Endothelial cell of umbilical vein (primary cell): ENCODE measurements at regions not wholly inside any gene's neighbourhood (a gene's known extent, or its start where the extent isn't known, plus 50 kb on each side); places are given as distances from the start of the nearest gene placed in this dataset.

Source experiments
- BruUV-seq: library from RNA; stranded (reverse); fragments of 400-500 nt; replicated peaks from 2 replicates; lab custom pipeline; 2021; lab: Mats Ljungman, UMichigan
- CTCF ChIA-PET: fragments of 300-600, 350-600 bp; sonication (Branson Sonifier 250); formaldehyde crosslinking; loops from one replicate; lab custom pipeline; 2021; ENCODE audit warnings: antibody characterized with exemption, inconsistent platforms; lab: Charles Lee
- POLR2A ChIA-PET: fragments of 300-600, 350-600 bp; sonication (Branson Sonifier 250); formaldehyde crosslinking; loops from one replicate; lab custom pipeline; 2021; ENCODE audit warnings: antibody characterized with exemption, inconsistent platforms; lab: Charles Lee
- DNase-seq: peaks from one replicate; pipeline ENCODE4 v3.0.0-alpha.2; 2011; ENCODE audit warnings: low read depth, low spot score
- FAIRE-seq: peaks from 2 replicates; lab custom pipeline; 2011; peaks lifted over from hg19 to GRCh38; lab: Jason Lieb, UNC
- H2AFZ ChIP-seq: 2 replicates; pipeline ENCODE4 v1.6.0; 2012; ENCODE audit warnings: low read depth, low read length, control low read depth, inconsistent platforms
- H3K27ac ChIP-seq: 2 replicates; pipeline ENCODE4 v1.5.1; 2011; ENCODE audit warnings: low read depth, mild to moderate bottlenecking, control low read depth, low read length, moderate library complexity; ENCODE audit not compliant: insufficient read depth
- H3K27me3 ChIP-seq, 2 experiments: 2 replicates each; pipeline versions ENCODE4 v1.6.0 to v1.6.1; 2011; ENCODE audit warnings: low read length in 2 of 2, mixed read lengths in 1 of 2; ENCODE audit not compliant: control insufficient read depth in 2 of 2, insufficient read depth in 2 of 2
- H3K36me3 ChIP-seq, 2 experiments: 2 replicates in 1 of 2; 3 replicates in 1 of 2; pipeline ENCODE4 v1.5.1; 2011; ENCODE audit warnings: low read length in 2 of 2, mild to moderate bottlenecking in 1 of 2, moderate library complexity in 1 of 2; ENCODE audit not compliant: control insufficient read depth in 2 of 2, insufficient read depth in 2 of 2; ENCODE audit errors: extremely low read depth in 1 of 2
- H3K4me1 ChIP-seq: 3 replicates; pipeline ENCODE4 v1.5.1; 2011; ENCODE audit warnings: mild to moderate bottlenecking, low read length; ENCODE audit not compliant: control insufficient read depth, insufficient read depth; ENCODE audit errors: extremely low read depth
- H3K4me2 ChIP-seq: 2 replicates; pipeline ENCODE4 v1.6.1; 2011; ENCODE audit warnings: low read length, control low read depth, mixed read lengths; ENCODE audit not compliant: insufficient read depth
- H3K4me3 ChIP-seq, 3 experiments: fragments of 200-600 bp in 1 of 3; sonication (generic), shearing (Covaris generic) in 1 of 3; replicated peaks in 1 of 3; 2 replicates each; pipeline ENCODE4 v1.5.1; 2011 to 2016; ENCODE audit warnings: control low read depth in 3 of 3, low read length in 3 of 3, mild to moderate bottlenecking in 2 of 3, inconsistent platforms in 1 of 3, low read depth in 1 of 3, moderate library complexity in 1 of 3; ENCODE audit not compliant: insufficient read depth in 1 of 3
- H3K79me2 ChIP-seq: 2 replicates; pipeline ENCODE4 v1.6.0; 2012; ENCODE audit warnings: low read length, inconsistent platforms; ENCODE audit not compliant: control insufficient read depth, insufficient read depth
- H3K9ac ChIP-seq: replicated peaks from 2 replicates; pipeline ENCODE3; 2011; ENCODE audit warnings: low read length, control low read depth; ENCODE audit not compliant: insufficient read depth; ENCODE audit errors: extremely low read depth
- H3K9me1 ChIP-seq: replicated peaks from 3 replicates; pipeline ENCODE4 v1.6.0; 2011; ENCODE audit warnings: mild to moderate bottlenecking, low read length; ENCODE audit not compliant: control insufficient read depth, insufficient read depth; ENCODE audit errors: extremely low read depth
- H3K9me3 ChIP-seq: replicated peaks from 2 replicates; pipeline ENCODE4 v1.5.1; 2012; ENCODE audit warnings: low read length, inconsistent platforms; ENCODE audit not compliant: control insufficient read depth, insufficient read depth
- H4K20me1 ChIP-seq: replicated peaks from 2 replicates; pipeline ENCODE3; 2011; ENCODE audit warnings: mild to moderate bottlenecking, low read length; ENCODE audit not compliant: control insufficient read depth, insufficient read depth; ENCODE audit errors: extremely low read depth
- EZH2 ChIP-seq: IDR thresholded peaks from 2 replicates; pipeline ENCODE4 v1.6.1; 2012; ENCODE audit warnings: borderline replicate concordance, low read depth, mild to moderate bottlenecking, moderate library complexity, low read length, inconsistent platforms; ENCODE audit not compliant: severe bottlenecking
- FOS ChIP-seq: IDR thresholded peaks from 2 replicates; pipeline ENCODE4 v1.6.1; 2011; ENCODE audit warnings: mild to moderate bottlenecking, low read length, moderate library complexity, borderline replicate concordance; ENCODE audit not compliant: insufficient read depth
- GATA2 ChIP-seq: IDR thresholded peaks from 2 replicates; pipeline ENCODE4 v1.7.0; 2011; ENCODE audit warnings: low read depth, mild to moderate bottlenecking, moderate library complexity, mixed read lengths, low read length; ENCODE audit not compliant: insufficient read length, insufficient read depth
- JUN ChIP-seq: IDR thresholded peaks from 2 replicates; pipeline ENCODE4 v1.6.1; 2011; ENCODE audit warnings: borderline replicate concordance, low read depth; ENCODE audit not compliant: insufficient read length, insufficient read depth
- MYC ChIP-seq: IDR thresholded peaks from one replicate; pipeline ENCODE4 v1.6.1; 2011; ENCODE audit warnings: mild to moderate bottlenecking, low read depth, low read length
- POLR2A ChIP-seq: IDR thresholded peaks from 2 replicates; pipeline ENCODE4 v1.6.1; 2012; ENCODE audit warnings: low read depth, mild to moderate bottlenecking, control low read depth, low read length
- POLR2AphosphoS5 ChIP-seq: IDR thresholded peaks from 2 replicates; pipeline ENCODE4 v1.6.1; 2012; ENCODE audit warnings: low read depth, mild to moderate bottlenecking, control low read depth, low read length, moderate library complexity; ENCODE audit not compliant: insufficient read depth
- dilution Hi-C: fragments of 300-500 bp; cut with MboI; formaldehyde crosslinking; loops from one replicate; pipeline ENCODE4 v1.15.0; 2019; ENCODE audit warnings: low sequenced_read_pairs; ENCODE audit not compliant: extremely low pct_ligation_motif_present
- intact Hi-C: fragments of 100-400 bp; cut with micrococcal nuclease; formaldehyde crosslinking; loops from one replicate; pipeline ENCODE4 v1.10.0; 2022
- TF ChIP-seq, protein P1 (sequence below), 2 donors: IDR thresholded peaks; 1 replicate in 1 of 2; 2 replicates in 1 of 2; pipeline ENCODE4 v1.5.1; 2011; ENCODE audit warnings: low read length in 2 of 2, mild to moderate bottlenecking in 2 of 2, moderate library complexity in 2 of 2, control low read depth in 1 of 2, inconsistent platforms in 1 of 2, low read depth in 1 of 2; ENCODE audit not compliant: insufficient read depth in 1 of 2; ENCODE audit errors: extremely low read depth in 1 of 2
- TF ChIP-seq, protein P2 (sequence below): IDR thresholded peaks from 2 replicates; pipeline ENCODE4 v1.6.1; 2011; ENCODE audit not compliant: insufficient read depth, insufficient read length

DNA sequence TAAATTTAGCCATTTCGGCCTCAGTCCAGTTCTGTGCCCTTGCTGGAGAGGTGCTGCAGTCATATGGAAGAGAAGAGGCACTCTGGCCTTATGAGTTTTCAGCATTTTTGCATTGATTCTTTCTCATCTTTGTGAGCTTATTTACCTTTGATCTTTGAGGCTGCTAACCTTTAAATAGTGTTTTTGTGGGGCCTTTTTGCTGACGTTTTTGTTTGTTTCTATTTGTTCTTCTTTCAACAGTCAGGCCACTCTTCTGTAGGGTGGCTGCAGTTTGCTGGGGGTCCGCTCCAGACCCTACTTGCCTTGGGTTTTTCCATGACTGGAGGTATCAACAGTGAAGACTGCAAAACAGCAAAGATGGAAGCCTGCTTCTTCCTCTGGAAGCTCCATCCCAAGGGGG is 1951.7 kb upstream of the LRRTM1 start:
- FAIRE-seq, result no peak
- BruUV-seq, result no TSS peak
- POLR2A ChIA-PET, result no interaction called here

More for the DNA sequence above, 1951.7 kb upstream of the LRRTM1 start:
- Histone ChIP-seq H3K27me3 (no peaks in the 10 kb centered on the region), H3K4me1 (no peaks in the 10 kb centered on the region), H3K9ac (no peak overlapping the region), H3K79me2 (no peaks in the 10 kb centered on the region), H4K20me1 (no peaks in the 10 kb centered on the region), H2AFZ (no peak overlapping the region), H3K4me3 (no peak overlapping the region), H3K9me1 (no peaks in the 10 kb centered on the region), H3K4me2 (no peak overlapping the region), H3K27ac (no peak overlapping the region), H3K36me3 (no peaks in the 10 kb centered on the region), H3K9me3 (no peaks in the 10 kb centered on the region)
- CTCF ChIA-PET, result no interaction called here
- intact Hi-C loops (no loop called here), dilution Hi-C loops (no loop called here)
- DNase-seq, result no peak
- TF ChIP-seq JUN (no peak), FOS (no peak), POLR2AphosphoS5 (no peak), POLR2A (no peak), MYC (no peak), EZH2 (no peak), GATA2 (no peak)
- TF ChIP-seq, protein P1, sequence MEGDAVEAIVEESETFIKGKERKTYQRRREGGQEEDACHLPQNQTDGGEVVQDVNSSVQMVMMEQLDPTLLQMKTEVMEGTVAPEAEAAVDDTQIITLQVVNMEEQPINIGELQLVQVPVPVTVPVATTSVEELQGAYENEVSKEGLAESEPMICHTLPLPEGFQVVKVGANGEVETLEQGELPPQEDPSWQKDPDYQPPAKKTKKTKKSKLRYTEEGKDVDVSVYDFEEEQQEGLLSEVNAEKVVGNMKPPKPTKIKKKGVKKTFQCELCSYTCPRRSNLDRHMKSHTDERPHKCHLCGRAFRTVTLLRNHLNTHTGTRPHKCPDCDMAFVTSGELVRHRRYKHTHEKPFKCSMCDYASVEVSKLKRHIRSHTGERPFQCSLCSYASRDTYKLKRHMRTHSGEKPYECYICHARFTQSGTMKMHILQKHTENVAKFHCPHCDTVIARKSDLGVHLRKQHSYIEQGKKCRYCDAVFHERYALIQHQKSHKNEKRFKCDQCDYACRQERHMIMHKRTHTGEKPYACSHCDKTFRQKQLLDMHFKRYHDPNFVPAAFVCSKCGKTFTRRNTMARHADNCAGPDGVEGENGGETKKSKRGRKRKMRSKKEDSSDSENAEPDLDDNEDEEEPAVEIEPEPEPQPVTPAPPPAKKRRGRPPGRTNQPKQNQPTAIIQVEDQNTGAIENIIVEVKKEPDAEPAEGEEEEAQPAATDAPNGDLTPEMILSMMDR (IDR thresholded peaks at IDR 0.05; ENCODE audit: extremely low read depth in 1 of 2, insufficient read depth in 1 of 2, low read depth in 1 of 2, low read length in 2 of 2), result no peak
- TF ChIP-seq, protein P2, sequence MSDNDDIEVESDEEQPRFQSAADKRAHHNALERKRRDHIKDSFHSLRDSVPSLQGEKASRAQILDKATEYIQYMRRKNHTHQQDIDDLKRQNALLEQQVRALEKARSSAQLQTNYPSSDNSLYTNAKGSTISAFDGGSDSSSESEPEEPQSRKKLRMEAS, result no peak
